HG03196 (cell line): ENCODE measurements at regions not wholly inside any gene's neighbourhood (a gene's known extent, or its start where the extent isn't known, plus 50 kb on each side); places are given as distances from the start of the nearest gene placed in this dataset.

Source experiments
- ATAC-seq: cut with Tn5 transposase; IDR thresholded peaks from one replicate; pipeline ENCODE4 v1.9.1; 2021; ENCODE audit not compliant: unreplicated experiment

GRCh38 chr10:92790440-92790839, 57.9 kb upstream of the EXOC6 start:
- ATAC-seq: no peak

DNA sequence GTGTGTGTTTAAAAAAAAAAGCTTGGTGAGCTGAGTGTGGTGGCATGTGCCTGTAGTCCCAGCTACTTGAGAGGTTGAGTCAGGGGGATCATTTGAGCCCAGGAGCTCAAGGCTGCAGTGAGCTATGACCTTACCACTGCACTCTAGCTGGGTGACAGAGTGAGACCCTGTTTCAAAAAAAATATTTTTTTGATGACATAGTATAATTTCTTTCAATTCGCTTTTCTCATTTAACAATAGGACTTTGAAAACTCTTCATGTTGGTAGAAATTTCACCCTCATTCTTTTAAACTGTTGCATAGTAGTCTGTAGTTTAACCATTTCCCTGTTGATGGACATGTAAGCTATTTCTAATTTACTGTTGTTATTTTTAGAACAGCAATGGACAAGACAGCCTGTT, 55.7 kb upstream of the EXOC6 start:
- no peak for ATAC-seq
